H9 (cell line): ENCODE measurements at regions not wholly inside any gene's neighbourhood (a gene's known extent, or its start where the extent isn't known, plus 50 kb on each side); places are given as distances from the start of the nearest gene placed in this dataset.

Source experiments
- DNase-seq: peaks from one replicate; pipeline ENCODE4 v3.0.0-alpha.2; 2017
- H2AFZ ChIP-seq: one replicate; pipeline ENCODE4 v1.6.1; 2013; ENCODE audit warnings: mild to moderate bottlenecking, low read length, control low read depth, moderate library complexity
- H2AK5ac ChIP-seq: 2 replicates; pipeline ENCODE4 v1.6.1; 2013; ENCODE audit warnings: low read length, control low read depth, mixed read lengths; ENCODE audit not compliant: insufficient read length
- H2BK120ac ChIP-seq: one replicate; pipeline ENCODE4 v1.6.1; 2013; ENCODE audit warnings: low read depth, mild to moderate bottlenecking, low read length, control low read depth, inconsistent platforms; ENCODE audit not compliant: poor library complexity, severe bottlenecking
- H2BK12ac ChIP-seq: 2 replicates; pipeline ENCODE4 v1.6.1; 2013; ENCODE audit warnings: low read length, control low read depth, mixed read lengths, low read depth; ENCODE audit not compliant: insufficient read length
- H2BK15ac ChIP-seq: 2 replicates; pipeline ENCODE4 v1.6.1; 2013; ENCODE audit warnings: low read depth, low read length, control low read depth
- H2BK20ac ChIP-seq: one replicate; pipeline ENCODE4 v1.6.1; 2013; ENCODE audit warnings: low read depth, mild to moderate bottlenecking, low read length, control low read depth, inconsistent platforms; ENCODE audit not compliant: poor library complexity, severe bottlenecking
- H2BK5ac ChIP-seq: 2 replicates; pipeline ENCODE4 v1.6.1; 2013; ENCODE audit warnings: low read length, control low read depth, mixed read lengths; ENCODE audit not compliant: insufficient read length
- H3K14ac ChIP-seq: 2 replicates; pipeline ENCODE4 v1.6.1; 2013; ENCODE audit warnings: low read length, control low read depth; ENCODE audit not compliant: insufficient read depth
- H3K18ac ChIP-seq: 2 replicates; pipeline ENCODE4 v1.6.1; 2013; ENCODE audit warnings: low read depth, mild to moderate bottlenecking, mixed read lengths, low read length, control low read depth; ENCODE audit not compliant: insufficient read length
- H3K23ac ChIP-seq: 2 replicates; pipeline ENCODE4 v1.6.1; 2013; ENCODE audit warnings: low read length, control low read depth, mixed read lengths, low read depth; ENCODE audit not compliant: insufficient read length
- H3K23me2 ChIP-seq: 2 replicates; pipeline ENCODE4 v1.6.1; 2013; ENCODE audit warnings: low read depth, mild to moderate bottlenecking, mixed read lengths, low read length, control low read depth; ENCODE audit not compliant: insufficient read length, poor library complexity, severe bottlenecking
- H3K27ac ChIP-seq: 2 replicates; pipeline ENCODE4 v1.5.1; 2013; ENCODE audit warnings: low read length, control low read depth, mixed read lengths, low read depth; ENCODE audit not compliant: insufficient read length
- H3K27me3 ChIP-seq: 2 replicates; pipeline ENCODE4 v1.6.1; 2013; ENCODE audit warnings: low read length, control low read depth, inconsistent platforms; ENCODE audit not compliant: insufficient read depth
- H3K4ac ChIP-seq: 2 replicates; pipeline ENCODE4 v1.6.1; 2013; ENCODE audit warnings: low read depth, mild to moderate bottlenecking, control low read depth, inconsistent platforms, low read length, moderate library complexity
- H3K4me1 ChIP-seq: 2 replicates; pipeline ENCODE4 v1.6.1; 2013; ENCODE audit warnings: low read length, control low read depth, inconsistent platforms; ENCODE audit not compliant: insufficient read depth
- H3K4me2 ChIP-seq: 2 replicates; pipeline ENCODE4 v1.6.1; 2013; ENCODE audit warnings: low read length, control low read depth, mixed read lengths; ENCODE audit not compliant: insufficient read length, insufficient read depth
- H3K56ac ChIP-seq: 2 replicates; pipeline ENCODE4 v1.6.1; 2013; ENCODE audit warnings: low read depth, mild to moderate bottlenecking, mixed read lengths, low read length, control low read depth; ENCODE audit not compliant: insufficient read length
- H3K79me1 ChIP-seq: 2 replicates; pipeline ENCODE4 v1.6.1; 2013; ENCODE audit warnings: low read depth, mild to moderate bottlenecking, moderate library complexity, low read length, control low read depth, inconsistent platforms; ENCODE audit not compliant: insufficient read depth, poor library complexity, severe bottlenecking
- H3K79me2 ChIP-seq: 2 replicates; pipeline ENCODE4 v1.6.1; 2013; ENCODE audit warnings: low read length, control low read depth, inconsistent platforms; ENCODE audit not compliant: insufficient read depth
- H3K9ac ChIP-seq: 2 replicates; pipeline ENCODE4 v1.6.1; 2013; ENCODE audit warnings: low read length, control low read depth, mixed read lengths; ENCODE audit not compliant: insufficient read length; ENCODE audit errors: extremely low read depth
- H3K9me3 ChIP-seq: one replicate; pipeline ENCODE4 v1.6.1; 2013; ENCODE audit warnings: low read depth, low read length, inconsistent platforms; ENCODE audit not compliant: control insufficient read depth
- H3T11ph ChIP-seq: one replicate; pipeline ENCODE4 v1.6.1; 2013; ENCODE audit warnings: mild to moderate bottlenecking, low read length, control low read depth, inconsistent platforms
- H4K20me1 ChIP-seq: one replicate; pipeline ENCODE4 v1.6.1; 2013; ENCODE audit not compliant: control insufficient read depth, insufficient read length, insufficient read depth
- H4K5ac ChIP-seq: 2 replicates; pipeline ENCODE4 v1.6.1; 2013; ENCODE audit warnings: low read depth, mild to moderate bottlenecking, mixed read lengths, low read length, control low read depth; ENCODE audit not compliant: insufficient read length
- H4K8ac ChIP-seq: replicated peaks from 2 replicates; pipeline ENCODE4 v1.6.1; 2013; ENCODE audit warnings: low read length, control low read depth, mixed read lengths, low read depth; ENCODE audit not compliant: insufficient read length
- H4K91ac ChIP-seq: 2 replicates; pipeline ENCODE4 v1.6.1; 2013; ENCODE audit warnings: low read depth, mild to moderate bottlenecking, moderate library complexity, mixed read lengths, low read length, control low read depth; ENCODE audit not compliant: insufficient read length
- H3K27ac Mint-ChIP-seq, 3 experiments: 2 replicates in 2 of 3; 3 replicates in 1 of 3; pipeline ENCODE4 v1.8.0; 2020 to 2021; ENCODE audit warnings: mixed read lengths in 3 of 3, mild to moderate bottlenecking in 1 of 3, moderate library complexity in 1 of 3
- H3K27me3 Mint-ChIP-seq: 2 replicates; pipeline ENCODE4 v1.8.0; 2021; ENCODE audit warnings: low read depth, mild to moderate bottlenecking, moderate library complexity, mixed read lengths
- H3K36me3 Mint-ChIP-seq, 3 experiments: 2 replicates in 2 of 3; 3 replicates in 1 of 3; pipeline ENCODE4 v1.8.0; 2020 to 2021; ENCODE audit warnings: low read depth in 3 of 3, mixed read lengths in 3 of 3; ENCODE audit not compliant: insufficient read depth in 1 of 3
- H3K4me1 Mint-ChIP-seq, 2 experiments: 2 replicates each; pipeline ENCODE4 v1.8.0; 2020; ENCODE audit warnings: mixed read lengths in 2 of 2
- H3K4me3 Mint-ChIP-seq, 2 experiments: 2 replicates in 1 of 2; 3 replicates in 1 of 2; pipeline ENCODE4 v1.8.0; 2020 to 2021; ENCODE audit warnings: mild to moderate bottlenecking in 2 of 2, mixed read lengths in 2 of 2, moderate library complexity in 1 of 2
- H3K9me3 Mint-ChIP-seq, 2 experiments: 2 replicates in 1 of 2; 3 replicates in 1 of 2; pipeline ENCODE4 v1.8.0; 2020; ENCODE audit warnings: mild to moderate bottlenecking in 2 of 2, mixed read lengths in 2 of 2, moderate library complexity in 1 of 2
- CTCF ChIP-seq: fragments of 200-600 bp; sonication (generic); conservative IDR thresholded peaks from 3 replicates; pipeline ENCODE4 v1.8.0; 2021; ENCODE audit warnings: antibody characterized with exemption, mild to moderate bottlenecking
- WGBS: extraction: QIAGEN DNeasy Blood & Tissue Kit; methylation state at CpG from one replicate; pipeline ENCODE4 v1.1.7; 2013; ENCODE audit warnings: missing lambda C conversion rate, low lambda C conversion rate, mixed read lengths; ENCODE audit not compliant: insufficient read length; ENCODE audit errors: extremely low coverage; 5-methylcytosine and 5-hydroxymethylcytosine counted together

- H2AK5ac ChIP-seq, result no peak overlapping the region
- no peak overlapping the region for H2AFZ ChIP-seq
- no peak overlapping the region for H2BK12ac ChIP-seq
- Mint-ChIP-seq H3K4me1 (no peaks in the 10 kb centered on the region), H3K4me3 (no peak overlapping the region), H3K36me3 (no peaks in the 10 kb centered on the region), H3K27me3 (no peaks in the 10 kb centered on the region; the same call in 1 of the 2 replicates), H3K9me3 (no peaks in the 10 kb centered on the region), H3K27ac (no peak overlapping the region)
- H3K18ac ChIP-seq, result no peak overlapping the region
- no peaks in the 10 kb centered on the region for H3K27me3 ChIP-seq
- H3K14ac ChIP-seq, result no peak overlapping the region
- no peak overlapping the region for H2BK120ac ChIP-seq
- no peaks in the 10 kb centered on the region for H3K9me3 ChIP-seq
- no peak for TF ChIP-seq CTCF
- no peaks in the 10 kb centered on the region for H3K79me2 ChIP-seq
- WGBS, result no CpG with 5 or more reads among the region's 2 CpGs
- H3K23ac ChIP-seq, result no peak overlapping the region
- no peak overlapping the region for H4K91ac ChIP-seq
- no peak overlapping the region for H2BK5ac ChIP-seq
- H4K5ac ChIP-seq, result no peak overlapping the region
- H3K27ac ChIP-seq, result no peak overlapping the region
- no peak overlapping the region for H3K56ac ChIP-seq
- H4K20me1 ChIP-seq, result no peaks in the 10 kb centered on the region
- H3K4me1 ChIP-seq, result no peaks in the 10 kb centered on the region
- no peaks in the 10 kb centered on the region for H3K23me2 ChIP-seq
- no peak overlapping the region for H2BK20ac ChIP-seq
- no peak for DNase-seq
- H3K4me2 ChIP-seq, result no peak overlapping the region
- no peak overlapping the region for H3K9ac ChIP-seq
- no peaks in the 10 kb centered on the region for H3K79me1 ChIP-seq
- no peak overlapping the region for H4K8ac ChIP-seq
- no peak overlapping the region for H3K4ac ChIP-seq
- H3T11ph ChIP-seq, result no peak overlapping the region
- no peak overlapping the region for H2BK15ac ChIP-seq
Measured at GRCh38 chr17:62876673-62877405, 68.7 kb upstream of the MARCHF10 start.
